ENCODE measurements at regions not wholly inside any gene's neighbourhood (a gene's known extent, or its start where the extent isn't known, plus 50 kb on each side); places are given as distances from the start of the nearest gene placed in this dataset.

DNA sequence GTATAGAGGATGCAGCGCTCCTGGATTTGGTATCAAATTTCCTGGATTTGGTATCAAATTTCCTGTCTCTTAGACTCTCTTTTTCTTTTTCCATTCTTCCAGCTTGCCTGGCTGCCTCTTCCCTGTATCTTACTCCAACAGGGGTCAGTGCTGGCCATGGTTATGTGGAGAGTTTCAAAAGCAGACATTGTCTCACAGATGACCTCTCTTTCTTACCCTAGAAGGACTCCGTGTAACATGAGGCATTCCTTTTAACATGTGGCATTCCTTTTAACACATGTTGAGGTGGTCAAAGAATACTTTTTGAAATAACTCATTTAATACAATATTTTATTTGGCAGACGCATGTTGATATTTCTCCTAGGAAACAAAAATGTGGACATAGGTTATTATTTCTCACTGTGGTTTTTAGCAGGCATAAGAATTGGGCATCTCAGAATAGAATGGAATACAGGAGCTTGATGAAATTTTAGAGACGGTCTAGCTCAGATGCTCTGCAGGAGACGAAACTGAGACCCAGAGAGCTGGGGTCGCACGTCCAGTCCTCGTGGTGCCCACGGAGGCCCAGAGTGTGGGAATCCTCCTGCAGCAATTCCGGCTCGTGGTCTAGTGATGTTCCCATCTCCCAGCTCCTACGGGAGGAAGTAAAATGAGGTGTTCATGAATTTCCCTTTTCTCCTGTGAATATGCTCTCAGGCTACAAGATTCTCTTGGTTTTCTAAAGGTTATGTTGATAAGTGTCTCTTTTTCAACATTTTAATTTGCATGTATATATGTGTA lies 59.6 kb upstream of the PITRM1 start:
- Histone ChIP-seq H3K4me3 (replicated peaks in 1 of 4; ENCODE audit: control extremely low read depth in 1 of 4, insufficient read depth in 1 of 4, low read depth in 3 of 4, low read length in 4 of 4) (no peak overlapping the region), H4K20me1 (ENCODE audit: control insufficient read depth, extremely low read depth, insufficient read depth, low read length) (no peaks in the 10 kb centered on the region), H3K27me3 (ENCODE audit: control insufficient read depth, insufficient read depth, low read length) (peaks cover 9% of the 10 kb centered on the region), H3K9ac (ENCODE audit: insufficient read depth, low read length) (no peak overlapping the region), H3K9me3 (ENCODE audit: control insufficient read depth, insufficient read depth, low read depth, low read length) (no peaks in the 10 kb centered on the region), H3K79me2 (ENCODE audit: control insufficient read depth, insufficient read depth, low read length) (no peaks in the 10 kb centered on the region), H2AFZ (ENCODE audit: low read length) (no peak overlapping the region), H3K27ac (ENCODE audit: insufficient read depth, low read length) (no peak overlapping the region), H3K36me3 (ENCODE audit: control insufficient read depth, insufficient read depth, low read length) (no peaks in the 10 kb centered on the region), H3K4me1 (ENCODE audit: control insufficient read depth, extremely low read depth, insufficient read depth, low read length) (peaks cover 5% of the 10 kb centered on the region), H3K4me2 (ENCODE audit: extremely low read depth, insufficient read depth, low read length) (no peak overlapping the region)
- DNase-seq (ENCODE audit: low read depth in 2 of 2) = peak; percentile 41 to 77
- TF ChIP-seq CTCF (conservative IDR thresholded peaks at IDR 0.05 in 1 of 2, IDR thresholded peaks at IDR 0.05 in 1 of 2; ENCODE audit: low read depth in 1 of 2, low read length in 2 of 2) (peak; percentile 18 to 31), EZH2 (IDR thresholded peaks at IDR 0.05; ENCODE audit: low read length, missing control alignments) (no peak)

DNA sequence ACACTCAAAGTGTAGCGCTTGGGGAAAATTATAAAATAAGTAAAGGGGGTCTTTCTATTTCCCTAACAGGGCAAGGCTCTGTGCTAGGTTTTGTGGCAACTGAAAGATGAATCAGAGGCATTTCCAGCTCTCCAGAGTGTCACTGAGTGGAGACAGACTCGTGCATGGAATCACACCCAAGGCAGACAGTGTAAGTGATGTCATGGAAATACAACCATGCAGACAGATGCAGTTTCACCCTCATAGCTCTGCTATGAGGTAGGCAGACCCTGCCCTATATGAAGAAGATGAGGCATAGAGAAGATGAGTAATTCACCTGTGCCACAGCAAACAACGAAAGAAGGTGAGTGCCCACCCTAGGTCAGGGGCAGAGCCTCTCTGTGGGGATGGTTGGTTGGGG lies 57.2 kb upstream of the PITRM1 start:
- Histone ChIP-seq H3K27me3 (ENCODE audit: control insufficient read depth, insufficient read depth, low read length) (peaks cover 9% of the 10 kb centered on the region), H3K4me2 (ENCODE audit: extremely low read depth, insufficient read depth, low read length) (no peak overlapping the region), H3K4me3 (replicated peaks in 1 of 4; ENCODE audit: control extremely low read depth in 1 of 4, insufficient read depth in 1 of 4, low read depth in 3 of 4, low read length in 4 of 4) (no peak overlapping the region), H2AFZ (ENCODE audit: low read length) (no peak overlapping the region), H3K36me3 (ENCODE audit: control insufficient read depth, insufficient read depth, low read length) (no peaks in the 10 kb centered on the region), H4K20me1 (ENCODE audit: control insufficient read depth, extremely low read depth, insufficient read depth, low read length) (no peaks in the 10 kb centered on the region), H3K27ac (ENCODE audit: insufficient read depth, low read length) (no peak overlapping the region), H3K4me1 (ENCODE audit: control insufficient read depth, extremely low read depth, insufficient read depth, low read length) (peaks cover 9% of the 10 kb centered on the region), H3K9ac (ENCODE audit: insufficient read depth, low read length) (no peak overlapping the region), H3K9me3 (ENCODE audit: control insufficient read depth, insufficient read depth, low read depth, low read length) (no peaks in the 10 kb centered on the region), H3K79me2 (ENCODE audit: control insufficient read depth, insufficient read depth, low read length) (no peaks in the 10 kb centered on the region)
- peak in 1 of 2 donors; percentile 46 for DNase-seq (ENCODE audit: low read depth in 2 of 2)
- TF ChIP-seq CTCF (conservative IDR thresholded peaks at IDR 0.05 in 1 of 2, IDR thresholded peaks at IDR 0.05 in 1 of 2; ENCODE audit: low read depth in 1 of 2, low read length in 2 of 2) (no peak), EZH2 (IDR thresholded peaks at IDR 0.05; ENCODE audit: low read length, missing control alignments) (no peak)

DNA sequence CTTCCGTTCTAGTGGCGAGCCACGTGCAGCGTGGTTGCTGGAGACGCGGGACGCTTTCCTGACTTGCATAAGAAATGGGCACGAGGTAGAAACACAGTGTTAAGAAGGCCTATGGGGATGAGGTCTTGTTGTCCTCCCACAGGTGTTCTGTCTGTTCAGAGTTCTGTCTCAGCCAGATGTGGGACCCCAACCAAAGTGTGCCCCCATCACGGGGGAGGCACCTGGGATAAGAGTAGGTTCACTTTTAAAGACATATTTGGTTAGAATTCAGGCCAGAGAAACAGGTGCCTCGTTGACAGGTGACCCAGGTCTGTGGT lies 56.0 kb upstream of the PITRM1 start:
- no peaks in the 10 kb centered on the region for H4K20me1 ChIP-seq (ENCODE audit: control insufficient read depth, extremely low read depth, insufficient read depth, low read length)
- no peaks in the 10 kb centered on the region for H3K79me2 ChIP-seq (ENCODE audit: control insufficient read depth, insufficient read depth, low read length)
- no peak overlapping the region for H3K9ac ChIP-seq (ENCODE audit: insufficient read depth, low read length)
- no peak overlapping the region for H3K4me3 ChIP-seq (replicated peaks in 1 of 4; ENCODE audit: control extremely low read depth in 1 of 4, insufficient read depth in 1 of 4, low read depth in 3 of 4, low read length in 4 of 4)
- no peak for DNase-seq (ENCODE audit: low read depth in 2 of 2)
- H3K4me2 ChIP-seq (ENCODE audit: extremely low read depth, insufficient read depth, low read length) = no peak overlapping the region
- no peaks in the 10 kb centered on the region for H3K36me3 ChIP-seq (ENCODE audit: control insufficient read depth, insufficient read depth, low read length)
- H3K27me3 ChIP-seq (ENCODE audit: control insufficient read depth, insufficient read depth, low read length) = peaks cover 9% of the 10 kb centered on the region
- peaks cover 9% of the 10 kb centered on the region for H3K4me1 ChIP-seq (ENCODE audit: control insufficient read depth, extremely low read depth, insufficient read depth, low read length)
- no peak overlapping the region for H2AFZ ChIP-seq (ENCODE audit: low read length)
- no peaks in the 10 kb centered on the region for H3K9me3 ChIP-seq (ENCODE audit: control insufficient read depth, insufficient read depth, low read depth, low read length)
- H3K27ac ChIP-seq (ENCODE audit: insufficient read depth, low read length) = no peak overlapping the region
- no peak for TF ChIP-seq CTCF (conservative IDR thresholded peaks at IDR 0.05 in 1 of 2, IDR thresholded peaks at IDR 0.05 in 1 of 2; ENCODE audit: low read depth in 1 of 2, low read length in 2 of 2)
- TF ChIP-seq EZH2 (IDR thresholded peaks at IDR 0.05; ENCODE audit: low read length, missing control alignments) = no peak
